Thymus (tissue), 11 donors: ENCODE measurements at regions not wholly inside any gene's neighbourhood (a gene's known extent, or its start where the extent isn't known, plus 50 kb on each side); places are given as distances from the start of the nearest gene placed in this dataset.
"Not testable (repeated sequence)": the region's sequence is repeated elsewhere in the genome, so short reads cannot be mapped to it uniquely, and the experiment has no call there.

Experiments used
- DNase-seq, 9 donors: peaks; one replicate each; pipeline ENCODE4 v3.0.0-alpha.2; 2013; ENCODE audit warnings: low spot score in 9 of 9, low read depth in 6 of 9, missing footprints in 1 of 9
- H3K27ac ChIP-seq, 2 donors: one replicate each; pipeline ENCODE4 v1.5.1; 2013; ENCODE audit warnings: control low read depth in 1 of 2, low read depth in 1 of 2, low read length in 1 of 2, mild to moderate bottlenecking in 1 of 2, moderate library complexity in 1 of 2
- H3K27me3 ChIP-seq, 2 donors: one replicate each; pipeline ENCODE4 v1.5.1; 2013; ENCODE audit warnings: low read length in 1 of 2; ENCODE audit not compliant: control insufficient read depth in 2 of 2, insufficient read depth in 1 of 2
- H3K36me3 ChIP-seq, 2 donors: one replicate each; pipeline ENCODE4 v1.5.1; 2013; ENCODE audit warnings: low read length in 1 of 2, mild to moderate bottlenecking in 1 of 2, moderate library complexity in 1 of 2; ENCODE audit not compliant: control insufficient read depth in 2 of 2, insufficient read depth in 2 of 2
- H3K4me1 ChIP-seq, 2 donors: one replicate each; pipeline ENCODE4 v1.5.1; 2013; ENCODE audit warnings: low read length in 2 of 2; ENCODE audit not compliant: control insufficient read depth in 2 of 2, insufficient read depth in 2 of 2
- H3K4me3 ChIP-seq, 2 donors: one replicate each; pipeline ENCODE4 v1.5.1; 2013; ENCODE audit warnings: low read length in 2 of 2, control low read depth in 1 of 2, mild to moderate bottlenecking in 1 of 2
- H3K9me3 ChIP-seq, 2 donors: one replicate each; pipeline ENCODE4 v1.5.1; 2013; ENCODE audit warnings: low read length in 1 of 2, mild to moderate bottlenecking in 1 of 2; ENCODE audit not compliant: control insufficient read depth in 2 of 2, insufficient read depth in 1 of 2
- WGBS: extraction: QIAGEN DNeasy Blood & Tissue Kit; methylation state at CpG from one replicate; pipeline ENCODE4 v1.1.7; 2013; 5-methylcytosine and 5-hydroxymethylcytosine counted together
- donor health status: healthy.

- not testable (repeated sequence) for H3K4me3 ChIP-seq, H3K4me1 ChIP-seq, H3K27ac ChIP-seq, DNase-seq, H3K27me3 ChIP-seq, H3K9me3 ChIP-seq
- peaks cover 7 to 18% of the 10 kb centered on the region in 2 donors for H3K36me3 ChIP-seq
- WGBS = 89% methylated on average over 11 of the region's 14 CpGs
Measured at GRCh38 chr12:9418669-9419041, 189.1 kb downstream of the KLRB1 start.

DNA sequence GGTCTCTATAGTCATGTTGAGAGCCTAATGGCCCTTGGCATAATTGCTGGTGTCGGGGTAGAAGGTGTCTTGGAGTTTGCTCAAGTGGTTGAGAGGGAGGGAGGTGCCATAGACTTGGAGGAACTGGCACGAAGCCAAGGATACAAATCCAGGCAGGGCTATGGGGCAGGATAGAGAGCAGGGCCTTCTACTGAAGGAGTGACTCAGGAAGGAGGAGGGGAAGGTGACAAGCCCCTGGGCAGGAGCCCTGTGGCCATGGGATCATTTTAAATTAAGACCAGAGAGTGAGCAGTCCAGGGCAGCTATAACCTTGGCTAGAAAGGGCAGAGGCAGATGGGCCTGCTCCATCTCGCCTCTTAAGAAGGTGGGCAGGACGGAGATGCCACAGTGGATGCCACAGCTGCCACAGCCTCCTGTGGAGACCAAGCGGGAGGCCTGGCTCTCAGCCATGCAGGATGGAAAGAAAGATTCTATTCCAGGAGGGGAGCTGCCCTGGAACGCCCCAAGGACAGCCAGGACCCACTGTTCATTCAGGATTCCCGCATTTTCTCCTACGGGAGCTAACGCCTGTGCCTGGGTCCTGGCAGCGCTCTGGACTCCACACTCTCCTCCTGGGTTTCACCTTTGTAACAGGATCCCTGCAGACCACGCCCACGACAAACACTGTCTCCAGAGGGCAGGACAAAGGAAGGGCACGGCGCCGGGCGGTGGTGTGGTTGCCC, 189.6 kb downstream of the KLRB1 start:
- not testable (repeated sequence) for H3K27me3 ChIP-seq, H3K4me3 ChIP-seq, H3K4me1 ChIP-seq, DNase-seq, H3K9me3 ChIP-seq, H3K27ac ChIP-seq
- 87% methylated on average over 11 of the region's 16 CpGs for WGBS
- H3K36me3 ChIP-seq = peaks cover 7 to 14% of the 10 kb centered on the region in 2 donors

GRCh38 chr12:9417341-9417740, 190.4 kb downstream of the KLRB1 start:
- not testable (repeated sequence) for H3K27ac ChIP-seq, H3K9me3 ChIP-seq, H3K4me1 ChIP-seq, DNase-seq, H3K27me3 ChIP-seq, H3K4me3 ChIP-seq
- 88% methylated on average over 9 of the region's 13 CpGs for WGBS
- H3K36me3 ChIP-seq = peaks cover 7 to 13% of the 10 kb centered on the region in 2 donors

DNA sequence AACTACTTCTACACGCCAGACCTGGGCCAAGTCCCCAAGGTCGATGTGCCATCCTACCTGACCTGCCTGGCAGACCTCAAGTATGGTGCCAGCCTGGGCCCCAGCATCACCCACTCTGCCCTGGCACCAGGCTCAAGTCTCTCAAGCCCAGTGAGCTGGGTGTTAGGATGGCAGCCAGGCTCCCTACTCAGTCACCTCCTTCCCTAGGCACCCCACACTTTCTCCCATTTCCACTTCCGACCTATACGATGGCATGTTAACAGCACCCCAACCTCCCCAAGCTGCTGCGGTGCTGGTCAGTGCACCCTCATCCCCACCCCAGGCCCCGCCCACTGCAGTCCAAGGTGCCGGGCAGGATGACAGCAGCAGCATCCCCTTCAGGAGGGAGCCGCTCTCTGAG, 191.4 kb downstream of the KLRB1 start:
- H3K27ac ChIP-seq, H3K4me3 ChIP-seq, H3K9me3 ChIP-seq, DNase-seq, H3K4me1 ChIP-seq, H3K27me3 ChIP-seq, H3K36me3 ChIP-seq: not testable (repeated sequence)
- WGBS = 97% methylated on average over 7 of the region's 8 CpGs

- not testable (repeated sequence) for H3K9me3 ChIP-seq, H3K36me3 ChIP-seq, H3K27ac ChIP-seq, H3K4me3 ChIP-seq, H3K4me1 ChIP-seq, H3K27me3 ChIP-seq, DNase-seq
- WGBS = 100% methylated on average over 1 of the region's 3 CpGs
Measured at GRCh38 chr12:9415898-9416297, 191.8 kb downstream of the KLRB1 start.

- H3K36me3 ChIP-seq, H3K4me3 ChIP-seq, DNase-seq, H3K9me3 ChIP-seq, H3K27me3 ChIP-seq, H3K4me1 ChIP-seq, H3K27ac ChIP-seq: not testable (repeated sequence)
- WGBS = 94% methylated on average over 7 of the region's 7 CpGs
Measured at GRCh38 chr12:9413862-9414261, 193.9 kb downstream of the KLRB1 start.

DNA sequence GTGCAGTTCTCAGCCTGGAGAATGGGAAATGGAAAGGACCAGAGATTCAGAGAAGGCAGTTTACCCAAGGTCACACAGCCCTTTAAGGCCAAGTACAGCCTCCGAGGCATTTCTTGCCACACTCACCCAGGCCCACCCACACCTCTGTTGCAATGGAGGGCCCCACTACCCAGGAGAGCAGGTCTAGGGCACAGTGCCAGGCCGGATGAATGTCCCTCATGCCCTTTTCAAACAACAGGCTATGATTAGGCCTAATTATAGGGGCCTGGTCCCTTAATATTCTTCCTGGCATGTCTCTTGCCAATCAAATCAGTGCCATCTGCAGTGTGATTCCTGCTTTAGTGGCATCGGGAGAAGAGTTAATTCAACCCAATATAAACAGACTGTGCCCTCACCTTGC, 195.3 kb downstream of the KLRB1 start:
- H3K9me3 ChIP-seq, H3K4me1 ChIP-seq, H3K27me3 ChIP-seq, H3K36me3 ChIP-seq, H3K27ac ChIP-seq, DNase-seq, H3K4me3 ChIP-seq: not testable (repeated sequence)
- WGBS = 96% methylated on average over 3 of the region's 3 CpGs

DNA sequence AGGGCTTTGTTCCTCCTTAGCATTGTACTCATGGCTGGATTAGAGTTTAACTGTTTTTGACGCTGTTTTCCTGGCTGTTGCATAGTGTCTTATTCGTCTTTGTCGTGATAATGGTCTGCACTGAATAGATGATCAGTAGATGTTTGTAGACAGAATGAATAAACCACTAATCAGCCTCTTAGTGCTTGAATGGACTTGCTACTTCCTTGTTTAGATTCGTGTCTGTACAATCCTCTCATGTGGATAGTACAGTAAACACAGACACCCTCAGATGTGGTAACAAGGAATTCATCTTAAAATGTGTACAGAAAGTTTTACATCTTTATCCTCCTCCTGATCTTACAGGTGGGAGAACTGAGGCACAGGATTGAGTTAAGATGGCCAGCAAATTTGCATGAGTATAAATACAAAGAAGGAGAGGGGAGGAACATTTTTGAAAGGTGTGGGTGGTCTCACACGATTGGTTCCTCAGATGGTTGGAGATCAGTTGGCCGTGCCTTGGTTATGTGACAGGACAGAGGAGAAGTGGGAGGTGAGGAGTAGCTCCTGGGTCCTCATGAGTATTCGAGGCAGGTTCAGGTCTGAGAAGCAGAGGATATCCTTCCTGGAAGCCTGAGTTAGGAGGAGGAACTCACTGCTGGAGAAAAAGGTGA, 196.0 kb downstream of the KLRB1 start:
- not testable (repeated sequence) for DNase-seq, H3K9me3 ChIP-seq, H3K36me3 ChIP-seq, H3K4me1 ChIP-seq, H3K27me3 ChIP-seq, H3K4me3 ChIP-seq, H3K27ac ChIP-seq
- WGBS = 83% methylated on average over 7 of the region's 7 CpGs

DNA sequence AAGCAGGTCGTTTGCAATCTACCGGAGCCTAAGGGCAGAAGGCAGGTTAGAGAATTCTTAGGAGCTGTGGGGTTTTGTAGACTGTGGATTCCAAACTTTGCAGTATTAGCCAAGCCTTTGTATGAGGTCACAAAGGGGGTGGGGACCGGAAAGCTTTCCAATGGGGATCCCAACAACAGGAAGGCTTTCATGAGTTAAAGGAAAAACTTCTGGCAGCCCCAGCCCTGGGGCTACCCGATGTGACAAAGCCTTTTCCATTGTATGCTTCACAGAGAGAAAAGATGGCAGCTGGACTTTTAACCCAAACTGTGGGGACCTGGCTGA, 199.2 kb upstream of the PZP start:
- not testable (repeated sequence) for H3K36me3 ChIP-seq, H3K27me3 ChIP-seq, H3K4me3 ChIP-seq, H3K4me1 ChIP-seq, H3K27ac ChIP-seq, DNase-seq
- peaks cover 0 to 22% of the 10 kb centered on the region in 2 donors for H3K9me3 ChIP-seq
- WGBS = 79% methylated on average over 4 of the region's 4 CpGs
